OCI-M2 (cell line): ENCODE measurements at regions not wholly inside any gene's neighbourhood (a gene's known extent, or its start where the extent isn't known, plus 50 kb on each side); places are given as distances from the start of the nearest gene placed in this dataset.
"Not testable (repeated sequence)": the region's sequence is repeated elsewhere in the genome, so short reads cannot be mapped to it uniquely, and the experiment has no call there.

Experiments used
- DNase-seq: peaks from one replicate; lab custom pipeline; 2025; ENCODE audit not compliant: unreplicated experiment; lab: John Stamatoyannopoulos, UW

DNA sequence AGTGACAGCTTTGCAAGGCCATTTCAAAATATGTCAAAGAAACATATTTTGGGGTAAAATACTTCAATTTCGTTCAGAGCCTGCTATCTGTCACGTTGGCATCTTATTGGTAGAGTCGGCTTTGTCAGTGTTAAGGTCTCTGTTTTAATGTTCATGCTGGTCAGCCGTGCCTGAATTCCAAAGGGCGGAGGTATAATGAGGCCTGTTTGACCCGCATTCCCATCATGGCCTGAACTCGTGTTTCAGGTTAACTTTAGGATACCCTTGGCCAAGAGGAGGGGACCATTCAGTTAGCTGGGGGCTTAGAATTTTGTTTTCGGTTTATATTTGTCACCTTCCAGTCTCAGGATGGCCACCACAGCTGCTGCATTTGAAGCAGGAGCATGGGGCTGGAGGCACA lies 236.4 kb downstream of the NFATC2 start:
- no peak for DNase-seq

DNA sequence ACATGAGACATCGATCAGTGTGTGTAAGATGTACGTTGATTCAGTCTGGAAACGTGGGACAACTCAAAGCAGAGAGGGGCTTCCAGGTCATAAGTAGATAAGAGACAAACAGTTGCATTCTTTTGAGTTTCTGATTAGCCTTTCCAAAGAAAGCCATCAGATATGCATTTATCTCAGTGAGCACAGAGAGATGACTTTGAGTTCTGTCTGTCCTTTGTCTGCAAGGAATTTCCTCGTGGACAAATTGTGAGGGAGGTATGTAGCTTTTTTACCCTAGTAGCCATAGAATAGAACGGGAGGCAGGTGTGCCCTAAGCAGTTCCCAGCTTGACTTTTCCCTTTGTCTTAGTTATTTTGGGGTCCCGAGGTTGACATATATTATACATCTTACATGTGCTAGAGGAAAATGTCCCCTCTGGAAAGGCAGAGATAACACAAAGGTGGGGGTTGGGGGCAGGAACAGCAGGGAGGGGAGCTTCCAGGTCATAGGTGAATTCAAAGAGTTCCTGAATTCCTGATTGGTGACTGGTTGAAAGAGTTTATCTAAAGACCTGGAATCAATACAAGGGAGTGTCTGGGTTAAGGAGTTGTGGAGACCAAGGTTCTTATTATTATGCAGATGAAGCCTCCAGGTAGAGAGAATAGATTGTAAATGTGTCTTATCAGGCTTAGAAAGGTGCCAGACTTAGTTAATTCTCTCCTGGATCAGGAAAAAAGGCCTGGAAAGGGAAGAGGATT lies 237.0 kb downstream of the NFATC2 start:
- DNase-seq: no peak

DNA sequence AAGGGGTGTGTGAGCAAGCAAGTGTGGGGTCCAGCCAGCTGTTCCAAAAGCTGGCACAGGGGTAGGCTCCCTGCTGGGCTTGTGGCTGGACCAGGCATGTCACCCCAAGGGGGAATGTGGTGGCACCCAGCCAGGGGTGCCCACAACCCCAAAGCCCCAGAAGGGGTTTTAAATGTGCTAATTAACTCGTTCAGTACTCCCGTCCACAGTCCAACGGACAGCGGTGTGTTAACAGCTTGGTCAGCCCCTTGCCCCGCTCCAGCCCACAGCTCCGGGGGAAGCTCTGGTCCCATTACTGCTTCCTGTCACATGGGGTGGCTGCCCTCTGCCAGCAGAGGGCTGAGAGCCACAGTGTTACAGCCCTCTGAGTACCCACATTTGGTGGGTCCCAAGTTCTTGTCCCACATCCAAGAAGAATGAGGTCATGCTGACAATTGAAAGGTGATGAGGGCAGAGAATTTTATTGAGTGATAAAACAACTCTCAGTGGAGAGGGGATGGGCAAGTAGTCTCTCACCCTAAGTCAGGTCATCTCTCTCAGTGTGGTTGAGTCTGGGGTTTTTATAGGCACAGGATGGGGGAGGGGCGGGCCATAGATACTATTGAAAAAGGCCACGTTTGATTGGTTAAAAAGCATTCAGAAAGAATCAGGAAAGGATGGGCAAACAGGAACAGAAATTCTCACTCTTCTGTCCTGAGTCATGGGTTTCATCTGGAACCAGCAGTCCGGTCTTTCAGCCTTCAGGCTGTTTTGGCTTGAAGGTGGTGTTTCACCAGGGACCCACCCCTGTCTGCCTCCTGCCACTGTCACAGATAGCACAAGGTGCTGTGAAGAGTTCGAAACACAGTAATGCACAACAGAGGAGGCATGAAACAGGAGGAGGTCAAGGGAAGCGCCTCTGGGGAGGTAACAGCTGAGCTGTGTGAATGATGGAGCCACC lies 238.5 kb downstream of the NFATC2 start:
- no peak for DNase-seq

DNA sequence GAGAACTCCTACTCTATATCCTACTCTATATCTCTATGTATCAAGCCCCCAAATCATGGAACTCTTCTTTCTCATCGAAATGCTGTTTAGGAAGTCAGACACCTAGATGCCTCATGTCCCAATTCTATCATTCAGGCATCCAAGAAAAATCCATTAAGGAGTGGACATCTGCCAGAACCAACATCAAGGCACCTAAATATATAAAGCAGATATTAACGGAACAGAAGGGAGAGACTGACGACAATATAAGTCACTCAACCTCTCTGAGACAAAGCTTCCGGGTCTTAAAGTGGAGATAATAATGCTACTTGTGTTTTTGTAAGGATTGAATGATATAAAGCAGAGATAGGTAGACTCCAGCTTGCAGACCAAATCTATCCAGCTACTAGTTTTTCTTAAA lies 241.5 kb downstream of the NFATC2 start:
- DNase-seq: no peak

DNA sequence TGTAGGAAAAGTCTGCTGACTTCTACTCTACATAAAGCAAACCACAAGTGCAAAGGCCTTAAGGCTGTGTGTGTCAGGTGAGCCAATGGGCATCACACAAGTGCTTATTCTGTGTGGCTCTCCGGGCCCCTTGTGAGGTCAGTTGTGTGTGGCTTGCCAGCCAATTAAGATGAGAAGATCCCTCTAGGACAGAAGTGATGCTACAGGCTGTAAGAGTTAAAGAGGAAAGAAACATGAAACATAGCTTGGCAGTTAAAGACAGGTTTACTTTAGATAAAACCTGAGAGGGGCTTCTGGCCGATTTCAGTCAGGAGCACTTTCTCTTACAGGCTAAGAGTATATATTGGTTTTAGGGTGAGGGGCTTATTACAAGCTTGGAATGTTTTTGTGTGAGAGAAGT lies 242.4 kb downstream of the NFATC2 start:
- no peak for DNase-seq

DNA sequence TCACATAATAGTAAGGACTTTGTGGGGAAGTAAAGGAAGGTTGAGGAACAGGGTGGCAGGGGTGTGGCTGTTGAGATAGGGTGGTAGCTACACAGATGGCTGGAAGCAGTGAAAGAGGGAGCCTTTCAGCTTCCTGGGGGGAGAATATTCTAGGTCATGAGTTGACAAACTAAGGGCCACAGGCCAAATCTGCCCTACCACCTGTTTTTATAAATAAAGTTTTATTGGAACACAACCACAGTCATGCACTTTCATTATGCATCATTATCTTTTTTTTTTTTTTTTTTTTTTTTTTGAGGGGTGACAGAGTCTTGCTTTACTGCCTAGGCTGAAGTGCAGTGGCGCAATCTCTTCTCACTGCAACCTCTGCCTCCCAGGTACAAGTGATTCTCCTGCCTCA lies 243.1 kb downstream of the NFATC2 start:
- DNase-seq: no peak

DNA sequence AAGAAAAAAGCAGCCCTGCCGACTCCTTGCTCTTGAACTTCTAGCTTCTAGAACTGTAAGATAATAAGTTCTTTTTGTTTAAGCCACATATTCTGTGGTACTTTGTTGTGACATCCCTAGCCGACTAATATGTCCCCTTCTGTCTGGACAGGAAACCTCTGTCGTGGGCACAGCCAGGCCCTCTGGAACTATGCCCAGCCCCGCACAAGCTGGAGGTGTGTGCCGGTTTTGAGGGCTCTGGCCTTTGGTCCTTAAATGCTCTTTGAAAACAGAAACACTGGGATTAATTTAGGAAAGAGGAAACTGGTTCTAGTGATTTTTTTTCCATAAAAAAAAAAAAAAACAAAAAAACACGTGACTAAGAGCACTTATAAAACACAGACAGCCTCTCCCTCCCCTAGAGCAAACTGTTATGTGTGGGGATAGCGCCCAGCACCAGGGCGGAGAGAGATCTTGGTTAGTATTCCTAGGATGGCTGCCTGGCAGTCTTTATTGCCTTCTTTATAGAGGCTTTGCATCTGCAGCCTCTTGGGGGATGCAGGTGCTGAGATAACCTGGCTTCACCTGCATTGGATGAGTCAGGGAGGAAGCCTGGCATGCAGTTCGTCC lies 244.3 kb downstream of the NFATC2 start:
- no peak for DNase-seq

DNA sequence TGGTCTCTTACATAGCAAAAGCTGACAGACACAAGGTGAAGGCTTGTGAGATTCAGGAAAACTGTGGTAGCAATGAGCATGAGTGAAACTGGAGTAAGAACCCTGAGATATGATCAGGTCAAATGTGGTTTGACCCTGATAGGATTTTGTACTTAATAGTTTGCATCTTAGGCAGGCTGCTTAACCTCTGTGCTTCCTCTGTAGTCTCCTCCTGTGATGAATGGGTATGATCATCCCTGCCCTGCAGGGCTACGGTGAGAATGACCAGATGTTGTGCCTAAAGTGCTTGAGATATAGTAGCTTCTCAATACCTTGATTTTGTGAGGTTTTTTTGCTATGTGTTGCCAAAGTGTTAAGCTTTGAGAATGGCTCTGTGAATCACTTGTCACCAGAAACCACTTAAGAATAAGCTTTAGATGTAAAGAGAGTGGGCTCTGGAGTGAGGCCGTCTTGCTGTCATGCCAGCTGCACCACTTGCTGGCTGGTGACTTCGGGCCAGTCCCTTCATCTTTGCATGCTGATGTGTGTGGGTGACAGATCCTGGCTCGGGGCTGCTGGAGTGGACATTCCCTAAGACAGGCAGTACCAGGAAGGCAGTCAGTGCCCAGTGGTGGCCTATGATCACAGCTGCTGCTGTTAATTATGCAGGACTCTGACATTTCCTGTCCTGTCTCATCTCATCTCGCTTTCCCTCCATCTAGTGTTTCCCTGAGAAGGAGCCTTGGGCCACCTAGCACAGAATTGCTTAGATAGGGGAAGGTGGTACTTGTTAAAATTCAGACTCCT lies 254.7 kb downstream of the NFATC2 start:
- no peak for DNase-seq

DNA sequence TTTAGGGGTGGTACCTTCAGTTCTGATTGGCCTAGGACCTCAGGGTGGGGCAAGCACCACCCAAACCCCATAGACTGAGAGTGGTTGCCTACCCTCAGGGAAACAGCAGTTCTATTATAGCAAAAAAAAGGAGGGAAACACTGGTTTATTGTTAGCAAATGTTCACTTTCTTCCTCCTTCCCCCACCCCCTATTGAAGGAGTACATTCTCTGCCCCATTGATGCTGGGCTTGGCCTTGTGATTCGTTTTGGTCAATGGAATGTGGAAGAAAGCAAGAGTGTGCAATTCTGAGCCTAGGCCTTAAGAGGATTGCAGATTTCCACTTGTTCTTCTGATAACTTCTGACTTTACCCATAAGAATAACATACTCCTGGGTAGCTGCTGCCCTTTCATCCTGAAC lies 255.8 kb downstream of the NFATC2 start:
- DNase-seq: no peak

DNA sequence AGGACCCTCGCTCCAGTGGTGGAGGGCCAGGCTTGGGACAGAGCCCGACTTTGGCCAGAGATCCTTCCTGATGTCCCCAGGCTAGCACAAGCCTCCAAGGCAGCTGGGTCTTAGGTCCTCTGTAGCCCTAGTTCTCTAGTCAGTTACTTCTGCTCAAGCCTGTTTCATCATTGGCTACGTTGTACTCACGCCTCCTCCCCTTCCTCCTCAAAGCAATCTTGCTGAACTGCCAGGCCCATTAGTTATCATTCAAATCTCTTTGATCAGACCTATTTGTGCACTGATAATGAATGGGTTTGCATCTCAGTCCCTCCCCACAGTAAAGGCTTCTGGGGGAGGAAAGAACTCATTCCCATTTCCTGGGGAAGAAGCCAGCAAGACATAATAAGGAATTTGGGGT lies 256.8 kb downstream of the NFATC2 start:
- no peak for DNase-seq

DNA sequence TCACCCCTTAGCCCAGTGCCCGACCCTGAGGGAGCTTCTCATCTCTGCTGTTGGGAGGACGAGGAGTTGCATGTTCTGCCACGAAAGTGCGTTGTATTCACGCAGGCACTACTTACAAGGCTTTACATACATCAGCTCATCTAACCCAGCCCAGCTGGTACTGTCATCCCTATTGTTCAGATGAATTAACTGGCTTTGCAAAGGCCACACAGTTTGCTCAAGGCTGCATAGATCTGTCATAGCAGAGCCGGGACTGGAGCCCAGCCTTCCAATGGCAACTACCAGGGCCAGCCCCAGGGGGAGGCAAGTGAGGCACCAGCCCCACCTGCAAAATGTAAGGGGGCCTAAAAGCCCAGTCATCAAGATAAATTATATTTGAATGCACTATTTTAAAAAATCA lies 257.6 kb downstream of the NFATC2 start:
- DNase-seq: no peak

DNA sequence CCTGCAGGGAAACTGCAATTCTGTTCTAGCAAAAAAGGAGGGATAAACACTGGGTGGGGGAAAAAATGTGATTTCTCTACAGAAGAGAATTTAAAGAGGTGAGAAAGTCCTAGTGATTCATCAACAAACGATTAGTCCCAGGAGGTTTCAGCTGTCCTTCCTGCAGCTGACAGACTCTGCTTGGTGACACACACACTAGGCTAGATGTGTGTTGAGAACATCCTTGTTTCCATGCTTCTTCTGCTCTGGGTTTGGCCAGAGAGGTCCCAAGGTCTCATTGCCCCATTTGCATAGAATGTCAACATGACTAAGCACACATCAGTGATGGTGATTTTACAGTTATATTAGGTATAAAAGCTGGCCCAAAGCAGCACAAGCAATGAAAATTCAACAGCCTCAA lies 258.3 kb downstream of the NFATC2 start:
- DNase-seq: no peak

DNA sequence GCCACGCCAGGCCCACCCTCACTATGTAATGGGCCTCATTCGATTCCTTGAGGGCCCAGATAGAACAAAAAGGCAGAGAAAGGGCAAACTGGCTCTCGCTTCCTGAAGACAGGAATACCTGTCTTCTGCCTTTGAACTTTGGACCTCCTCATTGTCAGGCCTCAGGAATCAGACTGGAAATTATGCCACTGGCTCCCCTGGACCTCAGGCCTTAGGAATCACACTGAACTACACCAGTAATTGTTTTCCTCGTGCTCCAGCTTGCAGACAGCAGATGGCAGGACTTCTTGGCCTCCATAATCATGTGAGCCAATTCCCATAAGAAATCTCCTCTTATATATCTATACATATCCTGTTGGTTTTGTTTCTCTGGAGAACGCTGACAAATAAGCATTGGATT lies 258.6 kb upstream of the KCNG1 start:
- DNase-seq: no peak

DNA sequence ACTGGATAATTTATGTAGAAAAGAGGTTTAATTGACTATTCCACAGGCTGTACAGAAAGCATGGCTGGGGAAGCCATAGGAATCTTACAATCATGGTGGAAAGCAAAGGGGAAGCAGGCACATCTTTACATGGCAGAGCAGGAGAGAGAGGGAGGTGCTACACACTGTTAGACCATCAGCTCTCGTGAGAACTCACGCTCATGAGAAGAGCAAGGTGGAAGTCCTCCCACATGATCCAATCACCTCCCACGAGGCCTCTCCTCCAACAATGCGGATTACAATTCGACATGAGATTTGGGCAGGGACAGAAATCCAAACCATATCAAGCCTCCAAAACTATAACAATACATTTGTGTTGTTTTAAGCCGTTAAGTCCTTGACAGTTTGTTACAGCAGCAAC lies 257.1 kb upstream of the KCNG1 start:
- no peak for DNase-seq

DNA sequence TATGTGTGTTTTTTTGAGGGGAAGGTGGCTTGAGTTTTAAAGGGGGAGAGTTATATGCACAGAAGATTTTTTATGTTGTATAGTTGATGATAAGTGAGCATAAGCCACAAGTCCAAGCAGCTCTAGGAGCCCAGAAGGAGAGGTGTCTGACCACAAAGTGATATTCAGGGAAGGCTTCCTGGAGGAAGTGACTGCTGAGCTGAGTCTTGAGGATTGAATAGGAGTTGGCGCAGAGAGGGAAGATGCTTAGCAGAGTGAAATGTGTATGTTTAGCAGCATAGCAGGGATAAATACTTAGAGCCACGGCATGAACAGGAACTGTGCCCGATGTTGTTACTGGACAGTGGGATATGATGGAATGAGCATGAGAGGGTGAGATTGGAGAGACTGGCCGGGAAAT lies 255.1 kb upstream of the KCNG1 start:
- DNase-seq: no peak

DNA sequence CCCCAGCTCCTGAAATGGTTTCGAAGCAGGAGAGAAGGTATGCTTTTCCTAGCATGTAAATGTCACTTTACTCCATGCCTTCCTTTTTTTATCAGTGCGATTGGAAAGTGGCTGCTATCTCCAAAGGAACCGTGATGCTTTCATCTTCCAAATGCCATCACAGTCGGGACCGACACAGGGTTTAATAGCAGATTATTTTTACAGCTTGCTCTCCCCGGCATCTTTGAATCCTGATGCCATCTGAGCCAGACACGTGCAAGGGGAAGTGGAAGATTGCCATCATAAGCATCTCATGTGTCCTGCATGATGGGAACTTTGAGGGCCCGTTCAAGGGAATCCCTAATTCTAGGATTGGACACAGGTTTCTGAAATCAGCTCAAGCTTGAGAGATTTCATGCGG lies 253.4 kb upstream of the KCNG1 start:
- DNase-seq: no peak

DNA sequence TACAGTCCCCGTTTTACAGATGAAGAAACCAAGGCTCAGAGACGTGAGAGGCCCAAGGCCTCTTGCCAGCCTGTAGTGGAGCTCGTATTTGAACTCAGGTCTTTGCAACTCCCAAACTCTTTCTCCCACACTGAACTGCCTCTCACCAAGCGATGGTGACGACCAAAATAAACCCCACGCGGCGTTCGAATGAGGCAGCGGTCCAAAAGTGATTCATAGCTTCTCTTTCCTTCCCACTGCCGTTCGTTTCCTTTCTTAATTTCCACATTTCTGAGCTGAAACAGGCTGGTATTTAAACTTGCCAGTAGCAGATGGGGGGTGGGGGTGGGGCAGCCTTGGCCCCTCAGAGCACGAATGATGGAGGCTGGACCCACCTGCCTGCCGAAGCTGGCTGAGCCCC lies 252.9 kb upstream of the KCNG1 start:
- DNase-seq: no peak

DNA sequence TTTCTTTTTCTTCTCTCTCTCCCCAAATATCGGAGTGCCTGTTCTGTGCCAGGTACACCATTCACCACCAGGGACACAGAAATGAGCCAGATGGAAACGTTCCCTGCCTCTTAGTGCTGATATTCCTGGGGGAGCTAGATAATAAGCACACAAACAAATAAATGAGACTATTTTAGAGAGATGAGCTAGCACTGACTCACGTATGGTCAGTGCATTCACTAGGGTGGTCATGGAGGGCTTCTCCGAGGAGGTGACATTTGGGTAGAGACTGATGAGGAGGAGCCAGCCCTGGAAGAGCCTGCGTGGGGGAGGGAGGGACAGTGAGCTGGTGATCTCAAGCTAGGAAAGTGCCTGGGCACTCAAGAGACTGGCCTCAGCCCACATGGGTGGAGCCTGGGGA lies 252.3 kb upstream of the KCNG1 start:
- no peak for DNase-seq

DNA sequence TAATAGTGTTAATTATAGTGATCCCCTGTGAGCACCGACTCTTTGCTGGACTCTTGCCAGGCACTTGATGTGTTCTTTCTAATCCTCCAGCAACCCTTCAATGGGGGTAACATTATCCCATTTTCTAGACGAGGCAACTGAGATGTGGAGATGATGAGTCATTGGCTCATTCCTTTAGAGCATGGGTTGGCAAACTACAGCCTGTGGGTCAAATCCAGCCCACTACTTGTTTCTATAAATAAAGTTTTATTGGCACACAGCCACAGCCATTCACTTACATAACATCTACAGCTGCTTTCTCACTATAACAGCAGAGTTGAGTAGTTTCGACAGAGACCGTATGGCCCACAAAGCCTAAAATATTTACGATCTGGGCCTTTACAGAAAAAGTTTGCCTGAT lies 249.5 kb upstream of the KCNG1 start:
- no peak for DNase-seq

DNA sequence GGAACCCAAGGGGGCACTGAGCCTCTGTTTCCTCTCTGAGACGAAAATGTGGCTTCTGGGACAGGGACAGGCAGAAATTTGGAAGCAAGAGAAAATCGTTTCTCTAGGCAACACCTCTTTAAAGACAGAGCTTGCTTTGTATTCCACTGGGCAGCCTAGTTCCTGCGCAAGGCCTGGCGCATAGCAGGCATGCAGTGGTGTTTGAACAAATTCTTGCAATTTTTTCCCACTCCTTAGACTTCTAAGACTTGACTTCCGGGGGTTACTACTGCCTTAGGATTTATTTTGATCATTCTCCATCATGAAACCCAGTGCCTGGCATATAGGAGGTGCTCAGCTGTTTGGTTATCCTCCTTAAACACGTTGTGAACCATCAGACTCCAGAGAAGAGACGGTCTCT lies 249.0 kb upstream of the KCNG1 start:
- DNase-seq: no peak

DNA sequence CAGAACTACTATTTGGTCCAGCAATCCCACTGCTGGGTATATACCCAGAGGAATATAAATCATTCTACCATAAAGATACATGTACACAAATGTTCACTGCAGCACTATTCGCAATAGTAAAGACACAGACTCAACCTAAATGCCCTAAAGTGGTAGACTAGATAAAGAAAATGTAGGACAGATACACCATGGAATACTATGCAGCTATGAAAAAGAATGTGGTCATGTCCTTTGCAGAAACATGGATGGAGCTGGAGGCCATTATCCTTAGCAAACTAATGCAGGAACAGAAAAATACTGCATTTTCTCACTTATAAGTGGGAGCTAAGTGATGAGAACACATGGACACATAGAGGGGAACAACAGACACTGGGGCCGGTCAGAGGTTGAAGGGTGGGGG lies 248.4 kb upstream of the KCNG1 start:
- not testable (repeated sequence) for DNase-seq
